A673 (cell line): ENCODE measurements at regions not wholly inside any gene's neighbourhood (a gene's known extent, or its start where the extent isn't known, plus 50 kb on each side); places are given as distances from the start of the nearest gene placed in this dataset.

Experiments used
- BruUV-seq: library from RNA; stranded (reverse); fragments of 400-500 nt; replicated peaks from 2 replicates; lab custom pipeline; 2021; lab: Mats Ljungman, UMichigan
- CTCF ChIA-PET: fragments of 300-600 bp; sonication (Branson Sonifier 250); formaldehyde crosslinking; loops from one replicate; lab custom pipeline; 2022; ENCODE audit warnings: antibody characterized with exemption; lab: Charles Lee
- POLR2A ChIA-PET: fragments of 300-600 bp; sonication (Branson Sonifier 250); formaldehyde crosslinking; loops from one replicate; lab custom pipeline; 2022; ENCODE audit warnings: antibody characterized with exemption; ENCODE audit not compliant: low non-redundant PET; lab: Charles Lee
- DNase-seq: peaks from one replicate; pipeline ENCODE4 v3.0.0-alpha.2; 2015; ENCODE audit warnings: low spot score
- H3K27ac ChIP-seq: fragments of 200-600 bp; sonication (generic); 2 replicates; pipeline ENCODE4 v1.5.1; 2016; ENCODE audit warnings: mixed run types, low read depth, mild to moderate bottlenecking, mixed read lengths, antibody characterized with exemption, low read length; ENCODE audit not compliant: poor library complexity, severe bottlenecking
- H3K27me3 ChIP-seq: fragments of 200-600 bp; sonication (generic); replicated peaks from 2 replicates; pipeline ENCODE4 v1.6.1; 2017; ENCODE audit warnings: mixed run types, low read depth, mild to moderate bottlenecking, mixed read lengths, antibody characterized with exemption, low read length; ENCODE audit not compliant: insufficient read depth, poor library complexity
- H3K36me3 ChIP-seq: fragments of 200-600 bp; sonication (generic); 2 replicates; pipeline ENCODE4 v1.6.1; 2016; ENCODE audit warnings: mixed run types, mild to moderate bottlenecking, mixed read lengths, antibody characterized with exemption, low read length; ENCODE audit not compliant: insufficient read depth, poor library complexity, severe bottlenecking
- H3K4me1 ChIP-seq: fragments of 200-600 bp; sonication (generic); 2 replicates; pipeline ENCODE4 v1.6.1; 2017; ENCODE audit warnings: mixed run types, mild to moderate bottlenecking, mixed read lengths, antibody characterized with exemption, low read length; ENCODE audit not compliant: insufficient read depth, poor library complexity, severe bottlenecking
- H3K4me3 ChIP-seq: fragments of 200-600 bp; sonication (generic); 2 replicates; pipeline ENCODE4 v1.5.1; 2016; ENCODE audit warnings: low read depth, mixed run types, mild to moderate bottlenecking, mixed read lengths, low read length; ENCODE audit not compliant: poor library complexity, severe bottlenecking
- H3K9me3 ChIP-seq: fragments of 200-600 bp; sonication (generic); 2 replicates; pipeline ENCODE4 v1.6.1; 2016; ENCODE audit warnings: mixed run types, low read depth, mild to moderate bottlenecking, mixed read lengths, antibody characterized with exemption, low read length; ENCODE audit not compliant: poor library complexity, severe bottlenecking
- CTCF ChIP-seq: fragments of 300-800, 200-600 bp; sonication (generic); conservative IDR thresholded peaks from 2 replicates; pipeline ENCODE4 v1.5.1; 2017; ENCODE audit warnings: low read depth, mild to moderate bottlenecking, antibody characterized with exemption, low read length, moderate library complexity, mixed read lengths
- EZH2 ChIP-seq: fragments of 200-600 bp; sonication (generic); IDR thresholded peaks from 2 replicates; pipeline ENCODE4 v1.6.1; 2017; ENCODE audit warnings: borderline replicate concordance, low read depth, mild to moderate bottlenecking, mixed read lengths, antibody characterized with exemption, low read length; ENCODE audit not compliant: poor library complexity, severe bottlenecking
- intact Hi-C: fragments of 100-400 bp; cut with micrococcal nuclease; formaldehyde crosslinking; loops from one replicate; pipeline ENCODE4 v1.10.0; 2022; ENCODE audit not compliant: unreplicated experiment

DNA sequence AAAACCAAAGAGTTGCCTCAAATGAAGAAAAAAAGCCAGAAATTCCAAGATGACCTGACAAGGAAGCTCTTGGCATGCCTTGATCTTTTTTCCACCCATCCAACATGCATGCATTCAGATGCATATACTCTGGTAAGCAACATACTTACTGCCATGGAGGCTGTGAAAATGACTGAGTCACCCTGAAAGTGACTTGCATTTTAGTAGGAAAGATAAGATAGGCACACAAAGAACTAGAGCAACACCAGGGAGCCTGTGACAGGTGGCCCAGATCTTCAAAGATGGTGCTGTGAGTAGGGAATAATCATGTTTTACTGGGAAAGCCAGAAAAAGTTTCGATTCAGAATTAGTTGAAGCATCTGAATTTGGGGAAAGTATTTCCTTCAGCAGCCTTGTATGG, 185.1 kb upstream of the SLCO3A1 start:
- intact Hi-C loops = no loop called here
- Histone ChIP-seq H3K27ac (no peak overlapping the region), H3K27me3 (no peaks in the 10 kb centered on the region), H3K4me1 (no peaks in the 10 kb centered on the region), H3K36me3 (no peaks in the 10 kb centered on the region), H3K4me3 (no peak overlapping the region), H3K9me3 (no peaks in the 10 kb centered on the region)
- BruUV-seq = no TSS peak
- TF ChIP-seq EZH2 (no peak), CTCF (no peak)
- POLR2A ChIA-PET = no interaction called here
- no peak for DNase-seq
- CTCF ChIA-PET = no interaction called here

- POLR2A ChIA-PET = no interaction called here
- intact Hi-C loops = no loop called here
- Histone ChIP-seq H3K36me3 (no peaks in the 10 kb centered on the region), H3K4me3 (no peak overlapping the region), H3K4me1 (no peaks in the 10 kb centered on the region), H3K27ac (no peak overlapping the region), H3K27me3 (no peaks in the 10 kb centered on the region), H3K9me3 (no peaks in the 10 kb centered on the region)
- no peak for DNase-seq
- BruUV-seq = no TSS peak
- CTCF ChIA-PET = no interaction called here
- TF ChIP-seq CTCF (no peak), EZH2 (no peak)
These were observed 183.4 kb upstream of the SLCO3A1 start for GRCh38 chr15:91670108-91670507.

- H3K36me3 ChIP-seq = no peaks in the 10 kb centered on the region
- no peak for TF ChIP-seq CTCF
- no peak for TF ChIP-seq EZH2
- H3K27ac ChIP-seq = no peak overlapping the region
- no peak overlapping the region for H3K4me3 ChIP-seq
- DNase-seq = no peak
- ChIA-PET POLR2A (no interaction called here), CTCF (no interaction called here)
- H3K27me3 ChIP-seq = no peaks in the 10 kb centered on the region
- no TSS peak for BruUV-seq
- H3K4me1 ChIP-seq = no peaks in the 10 kb centered on the region
- H3K9me3 ChIP-seq = no peaks in the 10 kb centered on the region
- intact Hi-C loops = no loop called here
These were observed 175.5 kb upstream of the SLCO3A1 start for GRCh38 chr15:91678003-91678402.
